ENCODE measurements at regions not wholly inside any gene's neighbourhood (a gene's known extent, or its start where the extent isn't known, plus 50 kb on each side); places are given as distances from the start of the nearest gene placed in this dataset.

GRCh38 chr14:29126865-29127264 is 360.3 kb downstream of the FOXG1 start:
- DNase-seq: no peak

GRCh38 chr14:29140016-29140415 is 373.4 kb downstream of the FOXG1 start:
- DNase-seq: no peak

GRCh38 chr14:29144621-29145020 is 378.0 kb downstream of the FOXG1 start:
- DNase-seq: peak; percentile 47

GRCh38 chr14:29148221-29148620 is 381.6 kb downstream of the FOXG1 start:
- no peak for DNase-seq

- DNase-seq: no peak
These were observed 383.2 kb downstream of the FOXG1 start for GRCh38 chr14:29149798-29150197.

- DNase-seq: no peak
These were observed 384.1 kb downstream of the FOXG1 start for GRCh38 chr14:29150659-29151058.

GRCh38 chr14:29156096-29156495 is 389.5 kb downstream of the FOXG1 start:
- DNase-seq: no peak

GRCh38 chr14:29161593-29161992 is 395.0 kb downstream of the FOXG1 start:
- no peak for DNase-seq

GRCh38 chr14:29163109-29163508 is 396.5 kb downstream of the FOXG1 start:
- no peak for DNase-seq

GRCh38 chr14:29165431-29165830 is 398.8 kb downstream of the FOXG1 start:
- DNase-seq: no peak

- no peak for DNase-seq
These were observed 399.9 kb downstream of the FOXG1 start for GRCh38 chr14:29166507-29166906.

- no peak for DNase-seq
These were observed 401.6 kb downstream of the FOXG1 start for GRCh38 chr14:29168149-29168548.

- DNase-seq: no peak
These were observed 402.8 kb downstream of the FOXG1 start for GRCh38 chr14:29169408-29169807.

GRCh38 chr14:29175706-29176105 is 409.1 kb downstream of the FOXG1 start:
- DNase-seq: no peak

- DNase-seq: no peak
These were observed 410.3 kb downstream of the FOXG1 start for GRCh38 chr14:29176876-29177275.

- no peak for DNase-seq
These were observed 412.4 kb downstream of the FOXG1 start for GRCh38 chr14:29178971-29179370.

- no peak for DNase-seq
These were observed 424.5 kb downstream of the FOXG1 start for GRCh38 chr14:29191092-29191491.

GRCh38 chr14:29197557-29197956 is 431.0 kb downstream of the FOXG1 start:
- no peak for DNase-seq

GRCh38 chr14:29205658-29206057 is 439.1 kb downstream of the FOXG1 start:
- no peak for DNase-seq

GRCh38 chr14:29215853-29216252 is 449.3 kb downstream of the FOXG1 start:
- DNase-seq: no peak

GRCh38 chr14:29216268-29217232 is 450.0 kb downstream of the FOXG1 start:
- peak; percentile 55 for DNase-seq

GRCh38 chr14:29217813-29218450 is 451.3 kb downstream of the FOXG1 start:
- DNase-seq: no peak

GRCh38 chr14:29220072-29220471 is 453.5 kb downstream of the FOXG1 start:
- peak; percentile 55 for DNase-seq

GRCh38 chr14:29220566-29220965 is 454.0 kb downstream of the FOXG1 start:
- no peak for DNase-seq
